HS-5 (cell line): ENCODE measurements at regions not wholly inside any gene's neighbourhood (a gene's known extent, or its start where the extent isn't known, plus 50 kb on each side); places are given as distances from the start of the nearest gene placed in this dataset.

Experiments used
- DNase-seq: peaks from one replicate; pipeline ENCODE4 v3.0.0-alpha.2; 2012; ENCODE audit warnings: low read depth

GRCh38 chr2:129901754-129902415, 77.6 kb upstream of the RAB6C start:
- no peak for DNase-seq

DNA sequence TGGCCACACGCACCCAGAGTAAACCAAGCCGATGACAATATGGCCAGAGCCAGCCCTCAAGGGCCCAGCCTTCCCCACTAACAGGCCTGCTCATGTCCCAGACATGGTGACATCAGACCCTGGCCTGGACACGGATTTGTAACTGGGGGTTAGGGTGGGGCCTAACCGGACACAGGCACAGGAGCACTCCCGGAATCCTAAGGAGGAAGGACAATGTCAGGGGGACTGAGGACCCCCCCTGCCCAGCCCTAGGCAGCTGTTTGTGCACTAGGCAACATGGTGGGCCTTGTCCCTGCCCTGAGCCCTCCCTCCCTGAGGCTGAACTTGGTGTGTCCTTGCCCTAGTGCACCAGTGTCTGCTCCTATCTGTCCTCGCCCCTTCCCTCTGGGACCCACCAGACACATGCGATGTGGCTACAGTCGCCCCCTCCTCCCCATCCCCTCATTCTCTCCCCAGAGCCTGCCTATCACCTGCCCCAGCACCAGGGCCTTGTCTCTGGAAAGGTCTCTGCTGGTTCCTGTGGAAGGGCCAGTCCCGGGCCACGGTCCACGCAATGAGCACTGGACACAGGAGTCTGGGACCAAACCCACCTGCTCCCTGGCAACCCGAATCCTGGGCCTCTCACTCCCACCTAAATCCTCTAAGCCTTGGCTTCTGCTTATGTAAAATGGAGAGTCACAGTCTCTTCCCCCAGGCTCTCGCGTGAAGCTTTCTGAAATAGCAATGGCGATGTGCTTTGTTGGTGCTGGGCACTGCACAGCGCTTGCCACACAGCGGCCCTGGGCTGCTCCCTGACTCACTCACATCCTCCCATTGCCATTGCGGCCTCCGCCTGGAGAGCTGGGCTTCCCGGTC, 76.5 kb upstream of the RAB6C start:
- no peak for DNase-seq

DNA sequence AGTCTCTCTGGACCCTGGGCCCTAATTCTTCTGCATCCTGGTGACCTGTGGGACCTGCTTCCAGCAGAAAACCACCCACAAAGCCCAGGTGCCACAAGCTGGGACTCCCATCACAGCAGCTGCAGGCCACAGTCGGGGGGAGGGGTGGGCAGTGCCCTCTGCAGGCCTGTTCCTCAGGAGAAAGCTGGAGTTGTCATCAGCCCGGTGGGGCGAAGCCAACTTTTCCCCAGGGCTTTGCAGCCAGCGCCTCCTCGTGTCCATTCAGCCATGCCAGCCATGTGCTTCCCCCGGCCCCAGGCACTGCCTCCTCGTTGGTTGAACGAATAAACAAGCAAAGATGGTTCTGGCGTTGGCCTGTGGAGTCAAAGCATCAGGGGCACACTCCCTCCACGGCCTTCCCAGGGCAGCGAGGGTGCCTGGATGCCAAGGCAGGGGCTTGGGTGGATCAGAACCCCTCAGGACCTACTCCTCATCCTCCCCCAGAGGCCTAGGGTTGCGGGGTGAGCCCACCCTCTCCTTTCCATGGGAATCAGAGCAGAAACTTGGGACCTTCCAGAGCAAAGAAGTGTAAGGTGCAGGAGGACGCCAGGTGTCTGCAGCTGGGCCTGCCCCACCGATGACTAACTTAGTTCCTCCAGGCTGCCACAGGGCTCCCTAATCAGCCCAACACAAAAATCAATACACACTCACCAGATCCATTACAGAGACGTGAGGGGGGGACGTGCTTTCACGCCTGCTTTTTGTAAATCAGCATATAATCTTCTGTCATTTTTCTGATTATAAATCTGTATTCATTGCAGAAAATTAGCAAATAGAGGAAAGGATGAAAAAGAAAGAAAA, 75.7 kb upstream of the RAB6C start:
- DNase-seq = no peak

GRCh38 chr2:129904532-129905446, 74.7 kb upstream of the RAB6C start:
- no peak for DNase-seq

DNA sequence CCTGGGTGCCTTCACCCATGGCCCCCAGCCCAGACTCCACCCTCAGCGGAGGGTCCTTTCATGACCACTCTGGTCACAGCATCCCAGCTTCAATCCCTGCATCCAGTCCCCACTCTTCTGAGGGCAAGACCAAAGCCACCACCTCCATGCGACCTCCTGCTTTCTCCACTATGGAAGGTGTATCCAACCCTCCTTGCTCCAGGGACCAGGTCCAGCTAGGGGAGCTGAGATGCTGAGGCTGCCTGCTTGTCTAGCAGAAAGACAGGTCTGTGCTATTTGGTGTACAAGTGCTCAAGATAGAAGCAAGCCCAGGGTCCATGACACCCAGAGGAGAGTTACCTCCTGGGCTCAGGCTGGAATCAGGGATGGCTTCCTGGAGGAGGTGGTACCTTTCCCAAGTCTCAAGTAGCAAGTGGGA, 73.8 kb upstream of the RAB6C start:
- DNase-seq = no peak

DNA sequence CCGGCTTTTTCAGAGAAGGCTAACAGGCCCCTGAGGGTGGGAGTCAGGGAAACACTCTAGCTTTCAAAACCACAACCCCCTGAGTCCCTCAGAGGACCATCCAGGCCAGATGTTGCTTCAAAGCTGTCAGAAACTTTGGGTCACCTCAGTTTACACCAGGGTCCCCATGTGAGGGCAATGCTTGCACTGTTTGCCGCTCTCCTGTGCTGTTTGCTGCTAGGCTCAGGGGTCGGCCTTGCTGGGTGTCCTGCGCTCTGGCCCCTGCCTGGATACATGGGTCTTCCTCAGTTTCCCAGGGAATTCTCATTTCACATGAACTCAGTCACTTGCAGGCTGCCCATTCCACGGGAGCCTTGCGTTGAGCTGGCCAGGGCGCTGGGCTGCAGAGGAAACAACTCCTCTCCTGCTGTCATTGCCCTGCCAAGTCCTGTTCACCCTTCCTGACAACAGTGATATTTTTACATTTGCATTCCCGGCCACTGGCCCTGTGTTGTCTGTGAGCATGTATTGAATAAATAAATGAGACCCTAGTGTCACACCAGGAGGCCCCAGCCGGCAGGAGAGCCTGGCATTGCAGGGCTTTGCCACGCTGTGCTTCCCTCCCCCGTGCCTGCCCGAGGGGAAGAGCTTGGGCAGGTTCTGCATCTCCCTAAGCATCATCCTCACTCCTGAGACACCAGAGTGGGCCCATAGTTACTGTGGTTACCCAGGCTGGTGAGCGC, 73.2 kb upstream of the RAB6C start:
- DNase-seq = no peak

- DNase-seq = no peak
Measured at GRCh38 chr2:129906861-129907235, 72.6 kb upstream of the RAB6C start.

DNA sequence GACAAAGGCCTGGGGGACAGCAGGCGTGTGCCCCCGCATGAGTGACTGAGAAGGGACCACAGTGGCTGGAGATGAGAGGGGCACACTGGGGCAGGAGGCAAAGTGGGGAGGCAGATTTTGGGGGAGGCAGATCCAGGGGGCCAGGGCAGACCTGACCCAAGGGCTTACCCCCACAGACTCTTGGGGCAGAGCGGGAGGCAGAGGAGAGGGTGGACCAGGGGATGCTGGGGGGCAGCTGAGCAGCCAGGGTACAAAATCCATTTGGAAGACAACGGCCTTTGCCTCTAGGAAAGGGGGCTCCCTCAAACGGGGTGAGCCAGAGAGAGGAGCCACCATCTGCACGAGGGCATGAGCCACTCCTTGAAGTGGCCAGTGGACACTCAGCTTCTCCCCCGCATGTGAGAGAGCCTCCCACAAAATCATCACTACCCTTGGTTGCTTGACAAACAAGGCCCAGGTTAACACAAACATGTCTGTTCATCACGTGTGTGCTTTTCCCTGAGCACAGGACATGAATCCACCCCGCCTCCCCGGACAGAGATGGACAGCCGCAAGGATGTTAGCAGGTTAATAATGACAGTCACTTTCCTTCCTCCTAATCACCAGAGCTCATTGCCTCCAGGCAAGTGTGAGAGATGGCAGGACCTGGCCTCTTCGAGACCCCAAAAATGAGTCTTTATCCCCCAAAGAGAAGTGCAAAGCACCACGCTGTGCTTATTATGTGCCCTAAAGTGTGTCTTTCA, 72.0 kb upstream of the RAB6C start:
- no peak for DNase-seq

GRCh38 chr2:129908721-129909373, 70.6 kb upstream of the RAB6C start:
- no peak for DNase-seq

GRCh38 chr2:129909651-129910418, 69.6 kb upstream of the RAB6C start:
- DNase-seq = no peak

DNA sequence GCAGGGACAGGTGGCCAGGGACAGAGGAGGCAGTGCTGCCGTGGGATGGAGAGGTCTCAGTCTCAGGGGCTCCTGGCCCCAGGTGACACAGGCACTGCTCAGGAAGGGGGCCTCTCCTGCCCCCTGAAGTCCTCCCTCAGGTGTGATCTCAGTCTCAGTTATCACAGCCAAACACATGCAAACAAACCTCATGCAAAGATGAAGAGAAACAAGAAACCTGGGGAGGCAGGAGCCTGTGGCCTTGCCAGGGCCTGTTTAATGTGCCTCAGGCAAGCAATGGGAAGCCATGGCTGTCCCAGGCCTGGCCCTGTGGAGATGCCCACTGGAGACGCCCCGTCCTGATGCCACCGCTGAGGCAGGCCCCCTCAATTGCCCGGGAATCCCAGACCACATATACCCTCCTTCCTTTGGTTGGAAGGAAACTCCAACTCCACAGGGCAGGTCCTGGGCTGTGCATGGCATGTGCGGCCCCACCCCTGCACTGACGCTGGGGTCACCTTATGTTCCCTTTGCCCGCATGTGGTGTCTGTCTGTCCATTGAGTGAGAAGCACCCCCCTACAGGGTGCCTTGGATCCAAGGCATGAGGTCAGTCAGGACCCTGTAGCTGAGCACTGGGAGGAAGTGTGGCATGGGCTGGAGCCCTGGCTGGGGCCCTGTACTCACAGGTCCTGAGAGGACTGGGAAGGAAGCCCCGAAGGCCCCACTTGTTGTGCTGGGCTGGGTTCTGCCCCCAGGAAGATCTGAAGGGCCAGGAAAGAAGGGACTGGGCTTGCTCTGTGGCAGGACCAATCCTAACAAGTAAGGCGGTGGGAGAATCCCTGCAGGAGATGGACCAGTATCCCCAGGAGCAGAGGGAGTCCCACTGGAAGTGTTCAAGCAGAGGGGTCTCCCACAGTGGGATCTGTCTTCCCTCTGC, 68.8 kb upstream of the RAB6C start:
- DNase-seq = no peak

DNA sequence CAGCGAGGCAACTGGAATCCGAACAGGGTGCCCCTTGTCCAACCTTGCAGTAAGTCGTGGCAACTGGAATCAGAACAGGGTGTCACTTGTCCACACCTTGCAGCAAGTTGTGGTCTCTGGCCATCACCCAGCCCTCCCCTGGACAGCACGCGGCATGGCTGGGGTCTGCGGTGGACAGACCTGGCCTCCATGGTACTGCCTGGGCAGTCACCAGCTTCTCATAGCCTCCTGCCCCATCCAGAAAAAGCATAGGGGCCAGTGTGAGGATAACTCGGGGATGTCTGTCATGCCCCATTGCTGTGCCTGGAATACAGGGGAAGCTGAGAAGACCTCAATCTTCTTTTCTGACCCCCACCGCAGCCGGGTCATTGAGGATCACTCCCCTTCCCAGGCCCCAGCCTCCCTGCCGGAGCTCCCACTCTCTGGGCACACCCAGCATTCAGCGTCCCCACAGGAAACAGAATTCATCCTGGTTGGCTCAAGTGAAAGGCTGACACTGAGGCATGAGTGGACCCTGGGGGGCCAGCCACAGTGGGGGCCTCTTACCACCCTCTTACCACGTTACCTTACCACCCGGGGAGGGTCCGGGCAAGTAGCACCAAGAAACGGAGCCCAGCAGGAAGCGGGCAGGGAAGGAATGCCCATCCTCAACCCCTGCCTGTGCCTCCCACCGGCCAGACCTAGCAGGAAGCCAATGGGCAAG, 68.0 kb upstream of the RAB6C start:
- no peak for DNase-seq

- no peak for DNase-seq
Measured at GRCh38 chr2:129912066-129912820, 67.2 kb upstream of the RAB6C start.

- no peak for DNase-seq
Measured at GRCh38 chr2:129912871-129913694, 66.4 kb upstream of the RAB6C start.

DNA sequence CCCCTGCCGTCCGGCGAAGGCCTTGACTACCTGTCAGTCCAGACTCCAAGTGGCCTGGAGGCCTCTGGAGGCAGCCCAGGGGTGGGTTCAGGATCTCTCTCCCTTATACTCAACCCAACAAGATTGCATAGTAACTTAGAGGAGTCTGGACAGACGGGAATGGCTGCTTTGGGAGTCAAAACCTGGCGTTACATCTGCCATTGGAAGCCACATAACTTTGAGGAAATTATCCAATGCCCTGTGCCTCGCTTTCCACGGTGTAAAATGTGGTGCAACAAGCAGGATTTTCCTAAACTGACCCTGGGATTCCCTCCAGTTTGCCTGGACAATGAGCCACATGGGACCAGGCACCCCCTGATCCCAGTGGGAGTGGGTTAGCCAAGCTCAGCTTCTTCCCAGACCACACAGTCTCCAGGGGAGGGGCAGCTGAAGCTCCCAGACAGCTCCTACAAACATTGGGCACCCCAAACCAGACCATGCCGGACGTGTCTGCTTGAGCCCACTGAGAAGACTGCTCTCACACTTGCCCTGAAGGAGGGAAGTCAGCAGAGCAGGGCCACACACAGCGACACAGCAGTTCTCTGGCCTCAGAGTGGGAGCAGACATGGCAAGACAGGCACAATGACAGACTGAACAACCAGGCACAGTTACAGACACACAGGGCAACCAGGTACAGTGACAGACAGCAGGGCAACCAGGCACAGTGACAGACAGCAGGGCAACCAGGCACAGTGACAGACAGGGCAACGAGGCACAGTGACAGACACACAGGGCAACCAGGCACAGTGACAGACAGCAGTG, 65.6 kb upstream of the RAB6C start:
- no peak for DNase-seq
